CD4-positive, alpha-beta T cell treated with Interferon alpha-2 for 1 hour (primary cell): ENCODE measurements at regions not wholly inside any gene's neighbourhood (a gene's known extent, or its start where the extent isn't known, plus 50 kb on each side); places are given as distances from the start of the nearest gene placed in this dataset.
"Not testable (repeated sequence)": the region's sequence is repeated elsewhere in the genome, so short reads cannot be mapped to it uniquely, and the experiment has no call there.

Experiments
- DNase-seq, 2 donors: peaks; one replicate each; pipeline ENCODE4 v3.0.0-alpha.2; 2020 to 2022

- no peak for DNase-seq
These were observed 191.3 kb upstream of the PHACTR1 start for GRCh38 chr6:12525276-12525675.

GRCh38 chr6:12527339-12527738 lies 189.2 kb upstream of the PHACTR1 start:
- DNase-seq: no peak

- no peak for DNase-seq
These were observed 188.4 kb upstream of the PHACTR1 start for GRCh38 chr6:12528136-12528535.

- no peak for DNase-seq
These were observed 187.8 kb upstream of the PHACTR1 start for GRCh38 chr6:12528581-12529363.

GRCh38 chr6:12529364-12530019 lies 187.1 kb upstream of the PHACTR1 start:
- DNase-seq: no peak

- no peak for DNase-seq
These were observed 186.2 kb upstream of the PHACTR1 start for GRCh38 chr6:12530345-12530744.

- no peak for DNase-seq
These were observed 183.0 kb upstream of the PHACTR1 start for GRCh38 chr6:12533586-12533985.

GRCh38 chr6:12534069-12534853 lies 182.3 kb upstream of the PHACTR1 start:
- DNase-seq: no peak

- no peak for DNase-seq
These were observed 180.8 kb upstream of the PHACTR1 start for GRCh38 chr6:12535586-12536314.

- DNase-seq: no peak
These were observed 180.2 kb upstream of the PHACTR1 start for GRCh38 chr6:12536416-12536815.

- DNase-seq: no peak
These were observed 179.2 kb upstream of the PHACTR1 start for GRCh38 chr6:12537389-12537788.

- DNase-seq: peak in 1 of 2 donors; percentile 2
These were observed 177.6 kb upstream of the PHACTR1 start for GRCh38 chr6:12538881-12539357.

GRCh38 chr6:12542319-12543115 lies 174.1 kb upstream of the PHACTR1 start:
- DNase-seq: not testable (repeated sequence)

GRCh38 chr6:12543953-12544352 lies 172.6 kb upstream of the PHACTR1 start:
- no peak for DNase-seq

GRCh38 chr6:12544821-12545565 lies 171.6 kb upstream of the PHACTR1 start:
- no peak for DNase-seq

GRCh38 chr6:12545619-12546409 lies 170.8 kb upstream of the PHACTR1 start:
- no peak for DNase-seq

GRCh38 chr6:12546410-12547002 lies 170.1 kb upstream of the PHACTR1 start:
- no peak for DNase-seq

GRCh38 chr6:12548526-12548925 lies 168.0 kb upstream of the PHACTR1 start:
- no peak for DNase-seq

- DNase-seq: not testable (repeated sequence)
These were observed 167.1 kb upstream of the PHACTR1 start for GRCh38 chr6:12549445-12549844.

GRCh38 chr6:12554820-12555219 lies 161.7 kb upstream of the PHACTR1 start:
- not testable (repeated sequence) for DNase-seq
